Stimulated activated effector memory CD8-positive, alpha-beta T cell treated with anti-CD3 and anti-CD28 coated beads, Interleukin-12 subunit alpha, Interleukin-12 subunit beta, amount 100 ng/mL, for 72 hours (primary cell): ENCODE measurements at regions not wholly inside any gene's neighbourhood (a gene's known extent, or its start where the extent isn't known, plus 50 kb on each side); places are given as distances from the start of the nearest gene placed in this dataset.
A peak's percentile ranks its signal among the peaks of the same experiment; 100 is the strongest.
"Not testable (repeated sequence)": the region's sequence is repeated elsewhere in the genome, so short reads cannot be mapped to it uniquely, and the experiment has no call there.

Experiments
- ATAC-seq: fragments of 150-1000 bp; cut with Tn5 transposase; 2 replicates; pipeline ENCODE4 v1.10.0; 2021
- DNase-seq, 2 donors: peaks; one replicate each; pipeline ENCODE4 v3.0.0; 2021 to 2022; ENCODE audit warnings: low spot score in 2 of 2
- H3K27ac Mint-ChIP-seq: one replicate; pipeline ENCODE4 v1.8.0; 2022; ENCODE audit warnings: mild to moderate bottlenecking, mixed read lengths
- H3K36me3 Mint-ChIP-seq: one replicate; pipeline ENCODE4 v1.8.0; 2022; ENCODE audit warnings: mild to moderate bottlenecking, mixed read lengths
- H3K4me1 Mint-ChIP-seq: one replicate; pipeline ENCODE4 v1.8.0; 2022; ENCODE audit warnings: mixed read lengths
- H3K4me3 Mint-ChIP-seq: one replicate; pipeline ENCODE4 v1.8.0; 2022; ENCODE audit warnings: mild to moderate bottlenecking, mixed read lengths
- H3K9me3 Mint-ChIP-seq: one replicate; pipeline ENCODE4 v1.8.0; 2022; ENCODE audit warnings: mixed read lengths

GRCh38 chr15:19972582-19972981, 569.0 kb downstream of the GOLGA6L6 start:
- not testable (repeated sequence) for H3K36me3 Mint-ChIP-seq, H3K9me3 Mint-ChIP-seq, H3K27ac Mint-ChIP-seq, H3K4me1 Mint-ChIP-seq, DNase-seq, H3K4me3 Mint-ChIP-seq
- ATAC-seq: peak; percentile 13

- H3K9me3 Mint-ChIP-seq: peaks cover 12% of the 10 kb centered on the region
- not testable (repeated sequence) for DNase-seq, H3K36me3 Mint-ChIP-seq, ATAC-seq, H3K4me1 Mint-ChIP-seq, H3K27ac Mint-ChIP-seq, H3K4me3 Mint-ChIP-seq
Observed at GRCh38 chr15:19965574-19965973, 576.0 kb downstream of the GOLGA6L6 start.

- not testable (repeated sequence) for H3K4me3 Mint-ChIP-seq, ATAC-seq
- peaks cover 12% of the 10 kb centered on the region for H3K9me3 Mint-ChIP-seq
Observed at GRCh38 chr15:19964480-19964879, 577.1 kb downstream of the GOLGA6L6 start.

GRCh38 chr15:19956124-19956796, 585.3 kb downstream of the GOLGA6L6 start:
- Mint-ChIP-seq H3K27ac (no peak overlapping the region), H3K4me1 (no peaks in the 10 kb centered on the region), H3K4me3 (no peak overlapping the region), H3K9me3 (peaks cover 4% of the 10 kb centered on the region), H3K36me3 (no peaks in the 10 kb centered on the region)
- ATAC-seq (no peak), DNase-seq (no peak)

More at GRCh38 chr15:19964480-19964879, 577.1 kb downstream of the GOLGA6L6 start:
- H3K27ac Mint-ChIP-seq, DNase-seq, H3K36me3 Mint-ChIP-seq, H3K4me1 Mint-ChIP-seq: not testable (repeated sequence)

GRCh38 chr15:19944261-19944888, 597.2 kb downstream of the GOLGA6L6 start:
- H3K36me3 Mint-ChIP-seq: no peaks in the 10 kb centered on the region
- no peak for DNase-seq
- H3K9me3 Mint-ChIP-seq: peaks cover 13% of the 10 kb centered on the region
- H3K27ac Mint-ChIP-seq: no peak overlapping the region
- H3K4me3 Mint-ChIP-seq: no peak overlapping the region
- no peaks in the 10 kb centered on the region for H3K4me1 Mint-ChIP-seq
- no peak for ATAC-seq

- ATAC-seq (no peak), DNase-seq (no peak)
- H3K4me3 Mint-ChIP-seq: no peak overlapping the region
- H3K27ac Mint-ChIP-seq: no peak overlapping the region
- H3K9me3 Mint-ChIP-seq: peaks cover 11% of the 10 kb centered on the region
- no peaks in the 10 kb centered on the region for H3K4me1 Mint-ChIP-seq
- no peaks in the 10 kb centered on the region for H3K36me3 Mint-ChIP-seq
Observed at GRCh38 chr15:19943515-19943914, 598.1 kb downstream of the GOLGA6L6 start.

- H3K4me3 Mint-ChIP-seq, H3K36me3 Mint-ChIP-seq, H3K4me1 Mint-ChIP-seq, ATAC-seq, DNase-seq, H3K27ac Mint-ChIP-seq: not testable (repeated sequence)
- peaks cover 24% of the 10 kb centered on the region for H3K9me3 Mint-ChIP-seq
Observed at GRCh38 chr15:19903281-19903680, 638.3 kb downstream of the GOLGA6L6 start.

GRCh38 chr15:19902388-19902787, 639.2 kb downstream of the GOLGA6L6 start:
- not testable (repeated sequence) for H3K36me3 Mint-ChIP-seq, DNase-seq, H3K4me3 Mint-ChIP-seq, ATAC-seq, H3K4me1 Mint-ChIP-seq, H3K27ac Mint-ChIP-seq
- peaks cover 24% of the 10 kb centered on the region for H3K9me3 Mint-ChIP-seq

- not testable (repeated sequence) for H3K27ac Mint-ChIP-seq, ATAC-seq, DNase-seq, H3K4me3 Mint-ChIP-seq, H3K4me1 Mint-ChIP-seq, H3K36me3 Mint-ChIP-seq
- H3K9me3 Mint-ChIP-seq: peaks cover 24% of the 10 kb centered on the region
Observed at GRCh38 chr15:19901414-19901813, 640.2 kb downstream of the GOLGA6L6 start.

- Mint-ChIP-seq H3K27ac (no peak overlapping the region), H3K36me3 (no peaks in the 10 kb centered on the region), H3K4me3 (no peak overlapping the region), H3K9me3 (peaks cover 27% of the 10 kb centered on the region), H3K4me1 (peaks cover 8% of the 10 kb centered on the region)
- DNase-seq: no peak
- ATAC-seq: no peak
Observed at GRCh38 chr15:19899021-19899824, 642.4 kb downstream of the GOLGA6L6 start.

- H3K36me3 Mint-ChIP-seq, H3K27ac Mint-ChIP-seq, ATAC-seq, DNase-seq, H3K4me3 Mint-ChIP-seq, H3K9me3 Mint-ChIP-seq, H3K4me1 Mint-ChIP-seq: not testable (repeated sequence)
Observed at GRCh38 chr15:19888811-19889210, 652.8 kb downstream of the GOLGA6L6 start.

GRCh38 chr15:19844061-19844460, 697.5 kb downstream of the GOLGA6L6 start:
- H3K4me3 Mint-ChIP-seq, DNase-seq, ATAC-seq, H3K36me3 Mint-ChIP-seq, H3K9me3 Mint-ChIP-seq, H3K27ac Mint-ChIP-seq, H3K4me1 Mint-ChIP-seq: not testable (repeated sequence)
